ENCODE measurements at regions not wholly inside any gene's neighbourhood (a gene's known extent, or its start where the extent isn't known, plus 50 kb on each side); places are given as distances from the start of the nearest gene placed in this dataset.

- no peak overlapping the region for H4K8ac ChIP-seq (ENCODE audit: low read depth in 2 of 2, low read length in 2 of 2)
- H3K4ac ChIP-seq (ENCODE audit: low read depth, low read length): no peak overlapping the region
- dilution Hi-C loops (cut with HindIII; ENCODE audit: low sequenced_read_pairs, unreplicated experiment) (no loop called here), in situ Hi-C loops (cut with MboI; ENCODE audit: low sequenced_read_pairs) (no loop called here), intact Hi-C loops (cut with micrococcal nuclease) (no loop called here)
- TF ChIP-seq BHLHE40 (IDR thresholded peaks at IDR 0.05; ENCODE audit: low read depth, low read length): no peak
- TF ChIP-seq FOS (IDR thresholded peaks at IDR 0.05; ENCODE audit: low read depth, low read length): no peak
- no peak for TF ChIP-seq RCOR1 (IDR thresholded peaks at IDR 0.05; ENCODE audit: insufficient replicate concordance, low read length)
- TF ChIP-seq USF2 (IDR thresholded peaks at IDR 0.05; ENCODE audit: low read depth, low read length): no peak
- no peak for TF ChIP-seq NFE2L2 (IDR thresholded peaks at IDR 0.05; ENCODE audit: low read depth, low read length)
- no peak for TF ChIP-seq MAFK (IDR thresholded peaks at IDR 0.05; ENCODE audit: low read depth, low read length)
- no peak for TF ChIP-seq RAD21 (IDR thresholded peaks at IDR 0.05; ENCODE audit: low read length)
- TF ChIP-seq CEBPB (IDR thresholded peaks at IDR 0.05; ENCODE audit: low read depth, low read length): no peak
- TF ChIP-seq, protein P1, sequence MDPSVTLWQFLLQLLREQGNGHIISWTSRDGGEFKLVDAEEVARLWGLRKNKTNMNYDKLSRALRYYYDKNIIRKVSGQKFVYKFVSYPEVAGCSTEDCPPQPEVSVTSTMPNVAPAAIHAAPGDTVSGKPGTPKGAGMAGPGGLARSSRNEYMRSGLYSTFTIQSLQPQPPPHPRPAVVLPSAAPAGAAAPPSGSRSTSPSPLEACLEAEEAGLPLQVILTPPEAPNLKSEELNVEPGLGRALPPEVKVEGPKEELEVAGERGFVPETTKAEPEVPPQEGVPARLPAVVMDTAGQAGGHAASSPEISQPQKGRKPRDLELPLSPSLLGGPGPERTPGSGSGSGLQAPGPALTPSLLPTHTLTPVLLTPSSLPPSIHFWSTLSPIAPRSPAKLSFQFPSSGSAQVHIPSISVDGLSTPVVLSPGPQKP (IDR thresholded peaks at IDR 0.05; ENCODE audit: borderline replicate concordance, low read depth, low read length): no peak
- TF ChIP-seq MXI1 (IDR thresholded peaks at IDR 0.05; ENCODE audit: borderline replicate concordance, low read depth, low read length): no peak
- TF ChIP-seq, protein P2, sequence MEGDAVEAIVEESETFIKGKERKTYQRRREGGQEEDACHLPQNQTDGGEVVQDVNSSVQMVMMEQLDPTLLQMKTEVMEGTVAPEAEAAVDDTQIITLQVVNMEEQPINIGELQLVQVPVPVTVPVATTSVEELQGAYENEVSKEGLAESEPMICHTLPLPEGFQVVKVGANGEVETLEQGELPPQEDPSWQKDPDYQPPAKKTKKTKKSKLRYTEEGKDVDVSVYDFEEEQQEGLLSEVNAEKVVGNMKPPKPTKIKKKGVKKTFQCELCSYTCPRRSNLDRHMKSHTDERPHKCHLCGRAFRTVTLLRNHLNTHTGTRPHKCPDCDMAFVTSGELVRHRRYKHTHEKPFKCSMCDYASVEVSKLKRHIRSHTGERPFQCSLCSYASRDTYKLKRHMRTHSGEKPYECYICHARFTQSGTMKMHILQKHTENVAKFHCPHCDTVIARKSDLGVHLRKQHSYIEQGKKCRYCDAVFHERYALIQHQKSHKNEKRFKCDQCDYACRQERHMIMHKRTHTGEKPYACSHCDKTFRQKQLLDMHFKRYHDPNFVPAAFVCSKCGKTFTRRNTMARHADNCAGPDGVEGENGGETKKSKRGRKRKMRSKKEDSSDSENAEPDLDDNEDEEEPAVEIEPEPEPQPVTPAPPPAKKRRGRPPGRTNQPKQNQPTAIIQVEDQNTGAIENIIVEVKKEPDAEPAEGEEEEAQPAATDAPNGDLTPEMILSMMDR (conservative IDR thresholded peaks at IDR 0.05; ENCODE audit: low read depth, low read length): no peak
- TF ChIP-seq MAZ (IDR thresholded peaks at IDR 0.05; ENCODE audit: borderline replicate concordance, low read depth, low read length): no peak
- TF ChIP-seq RFX5 (IDR thresholded peaks at IDR 0.05; ENCODE audit: low read depth, low read length): no peak
- TF ChIP-seq CHD1 (IDR thresholded peaks at IDR 0.05; ENCODE audit: low read depth, low read length): no peak
- no peak for TF ChIP-seq SMC3 (IDR thresholded peaks at IDR 0.05; ENCODE audit: low read depth, low read length)
- TF ChIP-seq POLR2A (IDR thresholded peaks at IDR 0.05; ENCODE audit: low read depth, low read length): no peak
- no peak overlapping the region for H2BK20ac ChIP-seq (ENCODE audit: low read depth, low read length)
- no peak overlapping the region for H4K5ac ChIP-seq (ENCODE audit: low read depth, low read length)
- DNase-seq (no peak), ATAC-seq (ENCODE audit: low read depth) (no peak)
- H3K23ac ChIP-seq (ENCODE audit: low read depth, low read length): no peak overlapping the region
- no peak overlapping the region for H3K27ac ChIP-seq (ENCODE audit: insufficient read depth, low read length)
- no peak overlapping the region for H3K14ac ChIP-seq (replicated peaks; ENCODE audit: low read depth, low read length)
- H3K9me1 ChIP-seq (ENCODE audit: insufficient read depth, low read length): no peaks in the 10 kb centered on the region
- H2AFZ ChIP-seq (replicated peaks; ENCODE audit: low read length, poor library complexity): no peak overlapping the region
- H4K91ac ChIP-seq (ENCODE audit: insufficient read depth, low read depth, low read length): no peak overlapping the region
- no TSS peak for BruUV-seq (replicated peaks)
- WGBS, 2 experiments (ENCODE audit: extremely low coverage in 2 of 2, insufficient read length in 1 of 2): 24% methylated on average over 4 of the region's 10 CpGs; no CpG with 5 or more reads in 1 of the 2 experiments
- H3K56ac ChIP-seq (ENCODE audit: extremely low read depth, insufficient read depth, low read length): no peak overlapping the region
- no peak overlapping the region for H2BK15ac ChIP-seq (ENCODE audit: low read depth, low read length)
- no peak overlapping the region for H3K9ac ChIP-seq (ENCODE audit: low read depth, low read length)
- no peak overlapping the region for H3K18ac ChIP-seq (ENCODE audit: low read depth, low read length)
- H2AK5ac ChIP-seq (ENCODE audit: low read depth, low read length): no peak overlapping the region
- H2BK120ac ChIP-seq (ENCODE audit: low read depth, low read length): no peak overlapping the region
- H3K4me3 ChIP-seq (ENCODE audit: insufficient read depth, low read depth, low read length): no peak overlapping the region
- CTCF ChIA-PET: no interaction called here
- no peaks in the 10 kb centered on the region for H3K27me3 ChIP-seq (ENCODE audit: control insufficient read depth, insufficient read depth, low read length)
- no peaks in the 10 kb centered on the region for H3K79me1 ChIP-seq (ENCODE audit: low read depth in 1 of 2, low read length in 2 of 2)
- no peaks in the 10 kb centered on the region for H3K4me1 ChIP-seq (ENCODE audit: control insufficient read depth, insufficient read depth, low read length)
- POLR2A ChIA-PET (ENCODE audit: unreplicated experiment): no interaction called here
- peaks cover 57% of the 10 kb centered on the region for H3K9me3 ChIP-seq (ENCODE audit: control insufficient read depth, insufficient read depth, low read length)
- H3K36me3 ChIP-seq (ENCODE audit: control insufficient read depth, insufficient read depth, low read length): no peaks in the 10 kb centered on the region
- no peak overlapping the region for H2BK5ac ChIP-seq (ENCODE audit: low read depth, low read length, poor library complexity, severe bottlenecking)
- no peak overlapping the region for H3K4me2 ChIP-seq (ENCODE audit: low read depth, low read length)
- no peaks in the 10 kb centered on the region for H4K20me1 ChIP-seq (ENCODE audit: insufficient read depth, low read length)
- H2AK9ac ChIP-seq (replicated peaks; ENCODE audit: low read depth, low read length, poor library complexity): no peak overlapping the region
Observed at GRCh38 chr22:48867891-48868290, 959.8 kb downstream of the BRD1 start.

All from IMR-90 (cell line).